B cell (primary cell): ENCODE measurements at regions not wholly inside any gene's neighbourhood (a gene's known extent, or its start where the extent isn't known, plus 50 kb on each side); places are given as distances from the start of the nearest gene placed in this dataset.

ENCODE experiments used
- ATAC-seq: fragments of 200-7000 bp; cut with Tn5 transposase; one replicate; pipeline ENCODE4 v1.10.0; 2021; ENCODE audit warnings: low read depth, mild to moderate bottlenecking, moderate number of reproducible peaks, moderate library complexity
- CTCF ChIA-PET: fragments of 350-600 bp; sonication (Branson Sonifier 250); formaldehyde crosslinking; loops from one replicate; lab custom pipeline; 2021; ENCODE audit warnings: antibody characterized with exemption, inconsistent platforms; lab: Charles Lee
- POLR2A ChIA-PET: fragments of 350-600 bp; sonication (Branson Sonifier 250); formaldehyde crosslinking; loops from one replicate; lab custom pipeline; 2021; ENCODE audit warnings: antibody characterized with exemption; lab: Charles Lee
- DNase-seq: peaks from one replicate; pipeline ENCODE4 v3.0.0; 2013
- H2AFZ ChIP-seq: 2 replicates; pipeline ENCODE4 v1.6.1; 2012; ENCODE audit warnings: mild to moderate bottlenecking, low read depth, low read length; ENCODE audit not compliant: insufficient read depth, poor library complexity, severe bottlenecking
- H3K27ac ChIP-seq, 2 donors: 1 replicate in 1 of 2; 2 replicates in 1 of 2; pipeline ENCODE4 v1.5.1; 2012 to 2013; ENCODE audit warnings: low read length in 2 of 2, mild to moderate bottlenecking in 2 of 2, moderate library complexity in 1 of 2
- H3K27me3 ChIP-seq, 4 experiments: fragments of 200-600 bp in 1 of 4; sonication (generic) in 1 of 4; replicated peaks in 1 of 4; 1 replicate in 2 of 4; 2 replicates in 2 of 4; pipeline versions ENCODE4 v1.6.1 to v1.7.0; 2013 to 2016; ENCODE audit warnings: low read length in 3 of 4, mild to moderate bottlenecking in 2 of 4, mixed read lengths in 1 of 4, moderate library complexity in 1 of 4; ENCODE audit not compliant: insufficient read depth in 4 of 4, control insufficient read depth in 3 of 4; ENCODE audit errors: control extremely low read depth in 1 of 4
- H3K36me3 ChIP-seq, 2 experiments: replicated peaks in 1 of 2; 1 replicate in 1 of 2; 2 replicates in 1 of 2; pipeline versions ENCODE4 v1.6.1 to v1.7.1; 2013; ENCODE audit warnings: low read length in 1 of 2; ENCODE audit not compliant: insufficient read depth in 2 of 2, control insufficient read depth in 1 of 2; ENCODE audit errors: control extremely low read depth in 1 of 2, extremely low read depth in 1 of 2
- H3K4me1 ChIP-seq, 2 donors: fragments of 200-600 bp in 1 of 2; sonication (generic) in 1 of 2; 1 replicate in 1 of 2; 2 replicates in 1 of 2; pipeline versions ENCODE4 v1.5.1 to v1.6.1; 2013 to 2017; ENCODE audit warnings: low read length in 2 of 2; ENCODE audit not compliant: control insufficient read depth in 2 of 2, insufficient read depth in 2 of 2
- H3K4me2 ChIP-seq: replicated peaks from 2 replicates; pipeline ENCODE3; 2012; ENCODE audit warnings: mild to moderate bottlenecking, low read depth, low read length; ENCODE audit not compliant: poor library complexity, severe bottlenecking
- H3K4me3 ChIP-seq, 5 experiments: fragments of 200-600 bp in 1 of 5; sonication (generic) in 1 of 5; 1 replicate in 3 of 5; 2 replicates in 2 of 5; pipeline versions ENCODE4 v1.5.1 to v1.7.0; 2011 to 2016; ENCODE audit warnings: low read length in 4 of 5, mild to moderate bottlenecking in 4 of 5, low read depth in 2 of 5, control low read depth in 1 of 5, moderate library complexity in 1 of 5; ENCODE audit not compliant: insufficient read depth in 1 of 5; ENCODE audit errors: control extremely low read depth in 1 of 5, extremely low read depth in 1 of 5
- H3K79me2 ChIP-seq: fragments of 200-600 bp; sonication (generic); one replicate; pipeline ENCODE4 v1.6.0; 2016; ENCODE audit warnings: low read length; ENCODE audit not compliant: control insufficient read depth, insufficient read depth
- H3K9ac ChIP-seq: fragments of 200-600 bp; sonication (generic); 2 replicates; pipeline ENCODE4 v1.6.1; 2017; ENCODE audit warnings: mild to moderate bottlenecking, low read length, moderate library complexity
- H3K9me3 ChIP-seq, 3 donors: one replicate each; pipeline versions ENCODE4 v1.6.1 to v1.7.1; 2013; ENCODE audit warnings: low read length in 2 of 3; ENCODE audit not compliant: control insufficient read depth in 2 of 3, insufficient read depth in 1 of 3; ENCODE audit errors: control extremely low read depth in 1 of 3
- H4K20me1 ChIP-seq: 2 replicates; pipeline ENCODE4 v1.6.0; 2012; ENCODE audit warnings: mild to moderate bottlenecking, low read length; ENCODE audit not compliant: insufficient read depth, control insufficient read depth, poor library complexity, severe bottlenecking
- H3K27ac Mint-ChIP-seq: one replicate; pipeline ENCODE4 v1.8.0; 2021; ENCODE audit warnings: mixed read lengths
- H3K27me3 Mint-ChIP-seq: one replicate; pipeline ENCODE4 v1.8.0; 2021; ENCODE audit warnings: mixed read lengths
- H3K4me1 Mint-ChIP-seq: one replicate; pipeline ENCODE4 v1.8.0; 2021; ENCODE audit warnings: mixed read lengths
- H3K4me3 Mint-ChIP-seq: one replicate; pipeline ENCODE4 v1.8.0; 2021; ENCODE audit warnings: mixed read lengths
- H3K9me3 Mint-ChIP-seq: one replicate; pipeline ENCODE4 v1.8.0; 2022; ENCODE audit warnings: mixed read lengths; ENCODE audit not compliant: insufficient read depth
- EZH2 ChIP-seq: IDR thresholded peaks from 2 replicates; pipeline ENCODE4 v1.6.1; 2012; ENCODE audit warnings: borderline replicate concordance, low read depth, mild to moderate bottlenecking, moderate library complexity, low read length; ENCODE audit not compliant: insufficient read depth, poor library complexity, severe bottlenecking
- WGBS: methylation state at CpG from one replicate; pipeline ENCODE4 v1.1.5; 2013; ENCODE audit warnings: missing lambda C conversion rate; ENCODE audit not compliant: insufficient coverage; 5-methylcytosine and 5-hydroxymethylcytosine counted together
- intact Hi-C: fragments of 100-400 bp; cut with micrococcal nuclease; formaldehyde crosslinking; loops from one replicate; pipeline ENCODE4 v1.10.0; 2022
- TF ChIP-seq, protein P1 (sequence below): fragments of 200-600 bp; IDR thresholded peaks from one replicate; pipeline ENCODE4 v1.8.0; 2022; ENCODE audit warnings: antibody characterized with exemption, mild to moderate bottlenecking

DNA sequence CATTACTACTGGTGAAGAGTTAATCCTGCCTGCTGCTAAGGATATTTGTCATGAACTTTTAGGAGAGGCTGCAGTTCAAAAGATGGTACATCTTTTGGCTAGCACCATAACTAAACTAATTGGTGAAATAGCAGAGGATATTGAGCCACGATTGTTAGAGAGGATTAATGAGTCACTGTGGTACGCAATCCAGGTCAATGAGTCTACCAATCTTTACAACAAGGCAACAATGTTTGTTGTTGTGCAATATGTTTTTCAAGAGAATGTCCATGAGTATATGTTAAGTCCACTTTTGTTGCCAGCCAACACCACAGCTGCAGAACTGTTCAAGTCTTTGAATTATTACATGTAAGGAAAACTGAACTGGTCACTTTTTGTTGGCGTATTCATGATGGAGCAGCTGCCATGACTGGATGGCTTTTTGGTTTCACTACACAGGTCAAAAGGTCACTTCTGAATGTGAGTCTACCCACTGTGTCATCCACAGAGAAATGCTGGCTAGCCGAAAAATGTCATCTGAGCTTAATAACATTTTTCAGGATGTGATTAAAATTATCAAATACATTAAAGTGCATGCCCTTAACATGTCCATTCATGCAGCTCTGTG, 402.6 kb upstream of the KIF2B start:
- no peak overlapping the region for H3K4me3 ChIP-seq
- no peak for DNase-seq
- no peaks in the 10 kb centered on the region for H3K36me3 ChIP-seq
- CTCF ChIA-PET: no interaction called here
- no peak for TF ChIP-seq EZH2
- TF ChIP-seq, protein P1, sequence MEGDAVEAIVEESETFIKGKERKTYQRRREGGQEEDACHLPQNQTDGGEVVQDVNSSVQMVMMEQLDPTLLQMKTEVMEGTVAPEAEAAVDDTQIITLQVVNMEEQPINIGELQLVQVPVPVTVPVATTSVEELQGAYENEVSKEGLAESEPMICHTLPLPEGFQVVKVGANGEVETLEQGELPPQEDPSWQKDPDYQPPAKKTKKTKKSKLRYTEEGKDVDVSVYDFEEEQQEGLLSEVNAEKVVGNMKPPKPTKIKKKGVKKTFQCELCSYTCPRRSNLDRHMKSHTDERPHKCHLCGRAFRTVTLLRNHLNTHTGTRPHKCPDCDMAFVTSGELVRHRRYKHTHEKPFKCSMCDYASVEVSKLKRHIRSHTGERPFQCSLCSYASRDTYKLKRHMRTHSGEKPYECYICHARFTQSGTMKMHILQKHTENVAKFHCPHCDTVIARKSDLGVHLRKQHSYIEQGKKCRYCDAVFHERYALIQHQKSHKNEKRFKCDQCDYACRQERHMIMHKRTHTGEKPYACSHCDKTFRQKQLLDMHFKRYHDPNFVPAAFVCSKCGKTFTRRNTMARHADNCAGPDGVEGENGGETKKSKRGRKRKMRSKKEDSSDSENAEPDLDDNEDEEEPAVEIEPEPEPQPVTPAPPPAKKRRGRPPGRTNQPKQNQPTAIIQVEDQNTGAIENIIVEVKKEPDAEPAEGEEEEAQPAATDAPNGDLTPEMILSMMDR: no peak
- H3K4me3 Mint-ChIP-seq: no peak overlapping the region
- no peaks in the 10 kb centered on the region for H3K27me3 Mint-ChIP-seq
- H3K9me3 Mint-ChIP-seq: peaks cover 3% of the 10 kb centered on the region
- WGBS: 100% methylated on average over 1 of the region's 4 CpGs
- no peaks in the 10 kb centered on the region for H3K79me2 ChIP-seq
- H3K4me2 ChIP-seq: no peak overlapping the region
- no peak for ATAC-seq
- intact Hi-C loops: no loop called here
- H3K9ac ChIP-seq: no peak overlapping the region
- no peaks in the 10 kb centered on the region for H3K27me3 ChIP-seq
- no peak overlapping the region for H3K27ac Mint-ChIP-seq
- peaks cover 0 to 2% (median 0%) of the 10 kb centered on the region in 3 donors for H3K9me3 ChIP-seq
- H4K20me1 ChIP-seq: no peaks in the 10 kb centered on the region
- POLR2A ChIA-PET: no interaction called here
- H2AFZ ChIP-seq: no peak overlapping the region
- no peaks in the 10 kb centered on the region for H3K4me1 Mint-ChIP-seq
- H3K4me1 ChIP-seq: no peaks in the 10 kb centered on the region
- no peak overlapping the region for H3K27ac ChIP-seq

DNA sequence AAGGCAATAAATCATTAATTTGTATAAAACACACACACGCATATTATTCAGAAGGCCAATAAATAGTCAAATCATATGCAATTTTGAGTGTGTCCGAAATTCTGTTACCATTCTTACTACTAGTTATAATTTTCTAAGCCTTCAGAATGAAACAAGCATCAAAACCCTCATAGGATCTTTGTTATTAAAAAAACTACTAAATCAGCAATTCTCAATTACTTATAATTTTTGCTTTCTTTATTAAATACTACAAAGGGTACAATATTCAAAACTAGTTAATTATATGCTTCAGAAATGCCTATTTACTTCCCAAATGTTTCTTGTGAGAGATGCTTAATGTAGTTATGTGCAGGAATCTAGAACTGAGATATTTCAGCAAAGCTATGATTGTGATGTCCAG, 413.1 kb upstream of the KIF2B start:
- H3K4me3 Mint-ChIP-seq: no peak overlapping the region
- TF ChIP-seq EZH2: no peak
- TF ChIP-seq, protein P1: no peak
- DNase-seq (no peak), ATAC-seq (no peak)
- ChIA-PET CTCF (no interaction called here), POLR2A (no interaction called here)
- no peak overlapping the region for H3K27ac ChIP-seq
- no peak overlapping the region for H3K4me2 ChIP-seq
- no peak overlapping the region for H3K9ac ChIP-seq
- H3K9me3 Mint-ChIP-seq: peaks cover 4% of the 10 kb centered on the region
- H3K27me3 Mint-ChIP-seq: no peaks in the 10 kb centered on the region
- H3K4me1 ChIP-seq: no peaks in the 10 kb centered on the region
- H3K27ac Mint-ChIP-seq: no peak overlapping the region
- no peaks in the 10 kb centered on the region for H3K79me2 ChIP-seq
- H3K36me3 ChIP-seq: no peaks in the 10 kb centered on the region
- H3K27me3 ChIP-seq: no peaks in the 10 kb centered on the region
- intact Hi-C loops: no loop called here
- no peaks in the 10 kb centered on the region for H4K20me1 ChIP-seq
- H3K9me3 ChIP-seq: peaks cover 0 to 7% (median 0%) of the 10 kb centered on the region in 3 donors
- no peak overlapping the region for H3K4me3 ChIP-seq
- no CpG with 5 or more reads among the region's 2 CpGs for WGBS
- H2AFZ ChIP-seq: no peak overlapping the region
- no peaks in the 10 kb centered on the region for H3K4me1 Mint-ChIP-seq
